H9 (cell line): ENCODE measurements at regions not wholly inside any gene's neighbourhood (a gene's known extent, or its start where the extent isn't known, plus 50 kb on each side); places are given as distances from the start of the nearest gene placed in this dataset.

Source experiments
- DNase-seq: peaks from one replicate; pipeline ENCODE4 v3.0.0-alpha.2; 2017
- H2AFZ ChIP-seq: one replicate; pipeline ENCODE4 v1.6.1; 2013; ENCODE audit warnings: mild to moderate bottlenecking, low read length, control low read depth, moderate library complexity
- H2AK5ac ChIP-seq: 2 replicates; pipeline ENCODE4 v1.6.1; 2013; ENCODE audit warnings: low read length, control low read depth, mixed read lengths; ENCODE audit not compliant: insufficient read length
- H2BK120ac ChIP-seq: one replicate; pipeline ENCODE4 v1.6.1; 2013; ENCODE audit warnings: low read depth, mild to moderate bottlenecking, low read length, control low read depth, inconsistent platforms; ENCODE audit not compliant: poor library complexity, severe bottlenecking
- H2BK12ac ChIP-seq: 2 replicates; pipeline ENCODE4 v1.6.1; 2013; ENCODE audit warnings: low read length, control low read depth, mixed read lengths, low read depth; ENCODE audit not compliant: insufficient read length
- H2BK15ac ChIP-seq: 2 replicates; pipeline ENCODE4 v1.6.1; 2013; ENCODE audit warnings: low read depth, low read length, control low read depth
- H2BK20ac ChIP-seq: one replicate; pipeline ENCODE4 v1.6.1; 2013; ENCODE audit warnings: low read depth, mild to moderate bottlenecking, low read length, control low read depth, inconsistent platforms; ENCODE audit not compliant: poor library complexity, severe bottlenecking
- H2BK5ac ChIP-seq: 2 replicates; pipeline ENCODE4 v1.6.1; 2013; ENCODE audit warnings: low read length, control low read depth, mixed read lengths; ENCODE audit not compliant: insufficient read length
- H3K14ac ChIP-seq: 2 replicates; pipeline ENCODE4 v1.6.1; 2013; ENCODE audit warnings: low read length, control low read depth; ENCODE audit not compliant: insufficient read depth
- H3K18ac ChIP-seq: 2 replicates; pipeline ENCODE4 v1.6.1; 2013; ENCODE audit warnings: low read depth, mild to moderate bottlenecking, mixed read lengths, low read length, control low read depth; ENCODE audit not compliant: insufficient read length
- H3K23ac ChIP-seq: 2 replicates; pipeline ENCODE4 v1.6.1; 2013; ENCODE audit warnings: low read length, control low read depth, mixed read lengths, low read depth; ENCODE audit not compliant: insufficient read length
- H3K23me2 ChIP-seq: 2 replicates; pipeline ENCODE4 v1.6.1; 2013; ENCODE audit warnings: low read depth, mild to moderate bottlenecking, mixed read lengths, low read length, control low read depth; ENCODE audit not compliant: insufficient read length, poor library complexity, severe bottlenecking
- H3K27ac ChIP-seq: 2 replicates; pipeline ENCODE4 v1.5.1; 2013; ENCODE audit warnings: low read length, control low read depth, mixed read lengths, low read depth; ENCODE audit not compliant: insufficient read length
- H3K27me3 ChIP-seq: 2 replicates; pipeline ENCODE4 v1.6.1; 2013; ENCODE audit warnings: low read length, control low read depth, inconsistent platforms; ENCODE audit not compliant: insufficient read depth
- H3K4ac ChIP-seq: 2 replicates; pipeline ENCODE4 v1.6.1; 2013; ENCODE audit warnings: low read depth, mild to moderate bottlenecking, control low read depth, inconsistent platforms, low read length, moderate library complexity
- H3K4me1 ChIP-seq: 2 replicates; pipeline ENCODE4 v1.6.1; 2013; ENCODE audit warnings: low read length, control low read depth, inconsistent platforms; ENCODE audit not compliant: insufficient read depth
- H3K4me2 ChIP-seq: 2 replicates; pipeline ENCODE4 v1.6.1; 2013; ENCODE audit warnings: low read length, control low read depth, mixed read lengths; ENCODE audit not compliant: insufficient read length, insufficient read depth
- H3K56ac ChIP-seq: 2 replicates; pipeline ENCODE4 v1.6.1; 2013; ENCODE audit warnings: low read depth, mild to moderate bottlenecking, mixed read lengths, low read length, control low read depth; ENCODE audit not compliant: insufficient read length
- H3K79me1 ChIP-seq: 2 replicates; pipeline ENCODE4 v1.6.1; 2013; ENCODE audit warnings: low read depth, mild to moderate bottlenecking, moderate library complexity, low read length, control low read depth, inconsistent platforms; ENCODE audit not compliant: insufficient read depth, poor library complexity, severe bottlenecking
- H3K79me2 ChIP-seq: 2 replicates; pipeline ENCODE4 v1.6.1; 2013; ENCODE audit warnings: low read length, control low read depth, inconsistent platforms; ENCODE audit not compliant: insufficient read depth
- H3K9ac ChIP-seq: 2 replicates; pipeline ENCODE4 v1.6.1; 2013; ENCODE audit warnings: low read length, control low read depth, mixed read lengths; ENCODE audit not compliant: insufficient read length; ENCODE audit errors: extremely low read depth
- H3K9me3 ChIP-seq: one replicate; pipeline ENCODE4 v1.6.1; 2013; ENCODE audit warnings: low read depth, low read length, inconsistent platforms; ENCODE audit not compliant: control insufficient read depth
- H3T11ph ChIP-seq: one replicate; pipeline ENCODE4 v1.6.1; 2013; ENCODE audit warnings: mild to moderate bottlenecking, low read length, control low read depth, inconsistent platforms
- H4K20me1 ChIP-seq: one replicate; pipeline ENCODE4 v1.6.1; 2013; ENCODE audit not compliant: control insufficient read depth, insufficient read length, insufficient read depth
- H4K5ac ChIP-seq: 2 replicates; pipeline ENCODE4 v1.6.1; 2013; ENCODE audit warnings: low read depth, mild to moderate bottlenecking, mixed read lengths, low read length, control low read depth; ENCODE audit not compliant: insufficient read length
- H4K8ac ChIP-seq: replicated peaks from 2 replicates; pipeline ENCODE4 v1.6.1; 2013; ENCODE audit warnings: low read length, control low read depth, mixed read lengths, low read depth; ENCODE audit not compliant: insufficient read length
- H4K91ac ChIP-seq: 2 replicates; pipeline ENCODE4 v1.6.1; 2013; ENCODE audit warnings: low read depth, mild to moderate bottlenecking, moderate library complexity, mixed read lengths, low read length, control low read depth; ENCODE audit not compliant: insufficient read length
- H3K27ac Mint-ChIP-seq, 3 experiments: 2 replicates in 2 of 3; 3 replicates in 1 of 3; pipeline ENCODE4 v1.8.0; 2020 to 2021; ENCODE audit warnings: mixed read lengths in 3 of 3, mild to moderate bottlenecking in 1 of 3, moderate library complexity in 1 of 3
- H3K27me3 Mint-ChIP-seq: 2 replicates; pipeline ENCODE4 v1.8.0; 2021; ENCODE audit warnings: low read depth, mild to moderate bottlenecking, moderate library complexity, mixed read lengths
- H3K36me3 Mint-ChIP-seq, 3 experiments: 2 replicates in 2 of 3; 3 replicates in 1 of 3; pipeline ENCODE4 v1.8.0; 2020 to 2021; ENCODE audit warnings: low read depth in 3 of 3, mixed read lengths in 3 of 3; ENCODE audit not compliant: insufficient read depth in 1 of 3
- H3K4me1 Mint-ChIP-seq, 2 experiments: 2 replicates each; pipeline ENCODE4 v1.8.0; 2020; ENCODE audit warnings: mixed read lengths in 2 of 2
- H3K4me3 Mint-ChIP-seq, 2 experiments: 2 replicates in 1 of 2; 3 replicates in 1 of 2; pipeline ENCODE4 v1.8.0; 2020 to 2021; ENCODE audit warnings: mild to moderate bottlenecking in 2 of 2, mixed read lengths in 2 of 2, moderate library complexity in 1 of 2
- H3K9me3 Mint-ChIP-seq, 2 experiments: 2 replicates in 1 of 2; 3 replicates in 1 of 2; pipeline ENCODE4 v1.8.0; 2020; ENCODE audit warnings: mild to moderate bottlenecking in 2 of 2, mixed read lengths in 2 of 2, moderate library complexity in 1 of 2
- WGBS: extraction: QIAGEN DNeasy Blood & Tissue Kit; methylation state at CpG from one replicate; pipeline ENCODE4 v1.1.7; 2013; ENCODE audit warnings: missing lambda C conversion rate, low lambda C conversion rate, mixed read lengths; ENCODE audit not compliant: insufficient read length; ENCODE audit errors: extremely low coverage; 5-methylcytosine and 5-hydroxymethylcytosine counted together
- TF ChIP-seq, protein P1 (sequence below): fragments of 200-600 bp; sonication (generic); conservative IDR thresholded peaks from 3 replicates; pipeline ENCODE4 v1.8.0; 2021; ENCODE audit warnings: antibody characterized with exemption, mild to moderate bottlenecking

GRCh38 chr6:90388395-90388794, 91.8 kb upstream of the BACH2 start:
- no peak overlapping the region for H3T11ph ChIP-seq
- peaks cover 8% of the 10 kb centered on the region; the same call in 1 of the 2 replicates for H3K4me1 ChIP-seq
- Mint-ChIP-seq H3K27me3 (no peaks in the 10 kb centered on the region), H3K4me3 (no peak overlapping the region), H3K27ac (no peak overlapping the region), H3K4me1 (peaks cover 48 to 49% of the 10 kb centered on the region in 2 experiments), H3K36me3 (no peaks in the 10 kb centered on the region), H3K9me3 (no peaks in the 10 kb centered on the region)
- H3K14ac ChIP-seq, result no peak overlapping the region
- H2BK20ac ChIP-seq, result no peak overlapping the region
- no peaks in the 10 kb centered on the region for H3K27me3 ChIP-seq
- WGBS, result no CpG with 5 or more reads among the region's 5 CpGs
- no peaks in the 10 kb centered on the region for H3K79me2 ChIP-seq
- no peak overlapping the region for H3K56ac ChIP-seq
- H3K4me2 ChIP-seq, result no peak overlapping the region
- H3K79me1 ChIP-seq, result no peaks in the 10 kb centered on the region
- no peak overlapping the region for H2BK15ac ChIP-seq
- no peak overlapping the region for H4K5ac ChIP-seq
- H2AK5ac ChIP-seq, result no peak overlapping the region
- no peak overlapping the region for H3K23ac ChIP-seq
- H4K91ac ChIP-seq, result no peak overlapping the region
- H3K9me3 ChIP-seq, result no peaks in the 10 kb centered on the region
- no peaks in the 10 kb centered on the region for H4K20me1 ChIP-seq
- no peak overlapping the region for H2BK120ac ChIP-seq
- TF ChIP-seq, protein P1, sequence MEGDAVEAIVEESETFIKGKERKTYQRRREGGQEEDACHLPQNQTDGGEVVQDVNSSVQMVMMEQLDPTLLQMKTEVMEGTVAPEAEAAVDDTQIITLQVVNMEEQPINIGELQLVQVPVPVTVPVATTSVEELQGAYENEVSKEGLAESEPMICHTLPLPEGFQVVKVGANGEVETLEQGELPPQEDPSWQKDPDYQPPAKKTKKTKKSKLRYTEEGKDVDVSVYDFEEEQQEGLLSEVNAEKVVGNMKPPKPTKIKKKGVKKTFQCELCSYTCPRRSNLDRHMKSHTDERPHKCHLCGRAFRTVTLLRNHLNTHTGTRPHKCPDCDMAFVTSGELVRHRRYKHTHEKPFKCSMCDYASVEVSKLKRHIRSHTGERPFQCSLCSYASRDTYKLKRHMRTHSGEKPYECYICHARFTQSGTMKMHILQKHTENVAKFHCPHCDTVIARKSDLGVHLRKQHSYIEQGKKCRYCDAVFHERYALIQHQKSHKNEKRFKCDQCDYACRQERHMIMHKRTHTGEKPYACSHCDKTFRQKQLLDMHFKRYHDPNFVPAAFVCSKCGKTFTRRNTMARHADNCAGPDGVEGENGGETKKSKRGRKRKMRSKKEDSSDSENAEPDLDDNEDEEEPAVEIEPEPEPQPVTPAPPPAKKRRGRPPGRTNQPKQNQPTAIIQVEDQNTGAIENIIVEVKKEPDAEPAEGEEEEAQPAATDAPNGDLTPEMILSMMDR, result no peak
- H2AFZ ChIP-seq, result no peak overlapping the region
- H3K4ac ChIP-seq, result no peak overlapping the region
- H3K27ac ChIP-seq, result no peak overlapping the region
- H3K9ac ChIP-seq, result no peak overlapping the region
- no peaks in the 10 kb centered on the region for H3K23me2 ChIP-seq
- no peak overlapping the region for H4K8ac ChIP-seq
- no peak overlapping the region for H2BK5ac ChIP-seq
- DNase-seq, result no peak
- no peak overlapping the region for H2BK12ac ChIP-seq
- no peak overlapping the region for H3K18ac ChIP-seq
